ENCODE measurements at regions not wholly inside any gene's neighbourhood (a gene's known extent, or its start where the extent isn't known, plus 50 kb on each side); places are given as distances from the start of the nearest gene placed in this dataset.

- DNase-seq (ENCODE audit: low read depth) = no peak
These were observed 78.7 kb upstream of the ATP2B2 start for GRCh38 chr3:10583798-10584708.

DNA sequence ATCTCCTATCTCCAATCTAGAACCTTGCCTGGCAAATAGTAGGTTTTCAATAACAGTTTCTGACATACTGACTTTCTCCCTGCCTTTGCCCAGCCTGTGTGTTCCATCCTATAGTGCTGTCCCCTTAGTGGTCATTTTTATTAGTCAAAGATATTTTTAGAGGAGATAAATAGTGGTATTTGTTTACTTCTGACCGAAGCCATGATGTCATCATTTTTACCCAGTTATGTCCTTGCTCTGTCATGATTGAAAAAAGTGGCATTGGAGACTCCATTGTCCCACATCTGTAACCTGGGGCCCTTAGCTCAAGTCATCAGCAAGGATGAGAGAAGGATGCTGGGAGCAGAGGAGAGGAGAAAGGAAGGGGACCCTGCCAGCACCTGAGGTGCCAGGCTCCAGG lies 80.6 kb upstream of the ATP2B2 start:
- DNase-seq (ENCODE audit: low read depth) = no peak

GRCh38 chr3:10594915-10595314 lies 89.5 kb upstream of the ATP2B2 start:
- no peak for DNase-seq (ENCODE audit: low read depth)

DNA sequence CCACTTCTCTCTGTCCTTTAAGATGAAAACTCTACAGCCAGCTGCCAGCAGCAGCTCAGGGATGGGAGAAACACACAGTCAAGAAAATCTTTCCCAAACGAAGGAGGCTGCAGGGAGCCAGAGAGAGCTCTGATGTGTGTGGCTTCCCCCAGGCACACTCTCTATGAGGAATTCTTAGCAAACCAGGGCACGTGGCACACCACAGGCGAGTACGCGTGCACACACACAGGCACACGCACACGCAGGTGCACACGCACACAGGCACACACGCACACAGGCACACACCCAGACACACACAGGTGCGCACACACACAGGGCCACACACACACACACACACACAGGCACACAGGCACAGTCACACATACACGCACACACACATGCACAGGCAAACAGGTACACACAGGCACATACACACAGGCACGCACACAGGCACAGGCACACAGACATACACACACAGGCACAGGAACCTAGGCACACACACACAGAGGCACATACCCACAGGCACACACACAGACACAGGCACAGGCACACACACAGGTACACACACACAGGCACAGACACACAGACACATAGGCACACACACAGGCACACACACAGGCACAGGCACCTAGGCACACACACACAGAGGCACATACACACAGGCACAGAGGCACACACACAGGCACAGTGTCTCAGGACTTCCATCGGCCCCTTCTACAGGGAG lies 91.5 kb upstream of the ATP2B2 start:
- no peak for DNase-seq (ENCODE audit: low read depth)

GRCh38 chr3:10597733-10598132 lies 92.3 kb upstream of the ATP2B2 start:
- no peak for DNase-seq (ENCODE audit: low read depth)

DNA sequence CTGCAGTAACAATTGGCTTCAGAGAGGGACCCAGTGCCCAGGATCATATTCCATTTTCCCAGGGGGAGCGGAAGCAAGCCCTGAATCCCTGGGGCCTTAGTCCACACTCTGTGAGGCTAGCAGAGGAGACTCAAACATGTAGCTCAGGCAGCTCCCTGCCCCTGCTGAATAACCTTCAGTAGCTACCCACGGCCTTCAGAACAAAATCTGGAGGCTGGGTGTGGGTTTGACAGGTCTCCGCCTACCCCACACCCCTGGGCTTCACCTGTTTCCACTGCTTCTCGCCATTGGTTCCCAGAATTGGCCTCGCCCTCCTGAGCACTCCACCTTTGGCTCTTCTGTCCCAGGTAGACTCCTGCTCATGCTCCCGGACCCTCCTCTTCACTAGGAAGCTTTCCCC lies 93.6 kb upstream of the ATP2B2 start:
- DNase-seq (ENCODE audit: low read depth) = no peak

DNA sequence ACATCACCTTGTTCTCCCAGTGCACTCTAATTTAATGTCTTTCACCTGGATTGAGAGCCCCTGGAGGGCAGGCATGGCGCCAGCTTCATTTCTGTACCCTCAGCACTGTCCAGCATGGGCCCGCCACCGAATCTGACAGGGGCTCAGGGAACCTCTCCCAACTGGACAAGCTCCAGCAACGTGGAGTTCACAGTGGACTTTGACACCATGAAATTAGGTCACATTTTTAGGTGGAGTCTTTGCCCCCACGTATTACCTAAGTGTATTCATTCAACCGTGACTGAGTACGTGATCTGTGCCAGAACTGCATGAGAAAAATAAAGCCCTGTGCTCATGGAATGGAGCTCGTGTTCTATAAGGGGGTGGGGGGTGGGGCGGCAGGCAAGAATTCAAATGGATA lies 94.1 kb upstream of the ATP2B2 start:
- no peak for DNase-seq (ENCODE audit: low read depth)

DNA sequence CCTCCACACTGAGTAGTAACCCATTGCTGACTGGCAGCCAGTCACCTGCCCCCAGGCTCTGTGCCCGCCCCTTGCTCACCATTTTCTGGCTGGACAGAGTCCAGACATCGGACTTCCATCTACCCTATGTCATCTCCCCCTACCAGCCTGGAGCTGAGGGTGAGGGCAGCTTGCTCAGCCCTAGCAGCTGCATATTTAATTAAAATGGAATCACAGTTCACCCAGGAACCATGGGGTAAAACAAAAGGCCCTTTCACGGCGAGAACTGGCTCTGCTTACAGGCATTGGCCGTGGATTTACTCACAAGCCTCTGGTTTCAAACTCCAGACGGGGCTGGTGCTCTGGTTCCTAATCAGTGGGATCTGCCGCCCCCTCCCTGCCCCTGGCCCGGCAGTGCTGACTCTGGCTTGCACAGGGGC lies 94.9 kb upstream of the ATP2B2 start:
- no peak for DNase-seq (ENCODE audit: low read depth)

DNA sequence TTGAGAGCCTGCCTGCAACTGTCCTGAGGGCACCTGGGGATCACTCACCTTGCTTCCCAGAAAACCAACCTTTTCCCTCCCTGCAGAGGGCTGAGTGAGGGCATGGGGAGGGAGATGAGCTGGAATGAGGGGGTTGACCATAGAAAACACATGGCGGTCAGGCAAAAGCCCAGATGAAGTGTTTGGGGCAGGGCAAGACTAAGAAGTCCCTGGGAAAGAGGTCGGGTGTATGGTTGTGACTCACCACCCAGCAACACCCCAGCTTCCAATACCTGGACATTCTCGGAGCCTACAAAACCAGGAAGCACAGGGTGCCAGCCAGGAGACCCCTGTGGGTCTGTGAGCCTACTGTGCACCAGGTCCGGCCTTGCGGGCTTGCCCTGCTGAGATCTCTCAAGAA lies 95.3 kb upstream of the ATP2B2 start:
- no peak for DNase-seq (ENCODE audit: low read depth)

DNA sequence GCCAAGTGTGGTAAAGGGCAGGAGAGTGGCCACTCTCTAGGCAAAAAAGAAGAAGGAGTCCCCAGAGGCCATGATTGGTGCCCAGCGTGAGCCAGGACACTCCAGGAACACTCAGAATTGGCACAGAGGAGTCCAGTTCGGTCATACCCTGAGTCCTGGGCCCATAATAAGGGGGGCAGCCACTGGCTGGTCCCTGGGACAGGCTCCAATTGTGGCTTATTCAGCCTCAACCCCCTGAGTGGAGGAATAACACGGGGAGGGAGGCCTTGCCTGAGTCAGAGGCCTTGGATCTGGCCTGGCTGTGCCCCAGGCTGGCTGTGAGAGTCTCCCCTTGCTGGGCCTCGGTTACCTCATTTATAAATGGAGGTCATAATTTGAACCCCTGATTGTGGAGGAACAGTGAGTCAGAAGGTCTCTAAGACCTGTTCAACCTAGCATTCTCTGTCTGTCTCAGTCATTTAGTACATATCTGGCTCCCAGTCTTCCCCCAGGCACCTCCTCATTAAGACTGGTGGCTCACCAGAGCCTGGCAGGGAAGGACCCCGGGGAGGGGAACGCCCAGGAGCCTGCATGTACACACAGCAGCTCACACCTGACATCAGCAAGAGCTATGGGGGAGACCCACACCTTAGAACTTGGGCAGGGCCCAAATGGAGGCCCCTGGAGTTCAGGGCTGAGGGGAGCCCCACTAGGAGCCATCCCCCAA lies 95.9 kb upstream of the ATP2B2 start:
- DNase-seq (ENCODE audit: low read depth) = no peak

DNA sequence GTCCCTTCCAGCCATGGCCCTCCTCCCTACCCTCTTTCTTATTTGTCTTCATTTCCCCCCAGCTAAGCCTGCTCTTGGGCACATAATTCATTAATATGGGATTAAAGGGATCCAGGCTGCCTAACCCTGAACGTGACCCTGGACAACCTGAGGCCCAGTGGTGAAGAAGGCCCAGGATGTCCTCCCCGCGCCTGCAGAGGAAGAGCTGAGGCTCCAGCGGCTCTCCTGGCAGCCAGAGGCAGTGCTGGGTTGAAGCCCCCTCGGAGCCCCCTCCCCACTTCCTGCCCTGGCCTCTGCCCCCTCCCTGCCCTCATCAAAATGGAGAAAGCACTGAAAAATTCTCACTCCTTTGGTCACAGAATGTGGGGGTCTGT lies 96.5 kb upstream of the ATP2B2 start:
- DNase-seq (ENCODE audit: low read depth) = no peak

- DNase-seq (ENCODE audit: low read depth) = no peak
These were observed 96.9 kb upstream of the ATP2B2 start for GRCh38 chr3:10602271-10602670.

- DNase-seq (ENCODE audit: low read depth) = no peak
These were observed 97.7 kb upstream of the ATP2B2 start for GRCh38 chr3:10602769-10603768.

- no peak for DNase-seq (ENCODE audit: low read depth)
These were observed 103.7 kb upstream of the ATP2B2 start for GRCh38 chr3:10609134-10609533.

DNA sequence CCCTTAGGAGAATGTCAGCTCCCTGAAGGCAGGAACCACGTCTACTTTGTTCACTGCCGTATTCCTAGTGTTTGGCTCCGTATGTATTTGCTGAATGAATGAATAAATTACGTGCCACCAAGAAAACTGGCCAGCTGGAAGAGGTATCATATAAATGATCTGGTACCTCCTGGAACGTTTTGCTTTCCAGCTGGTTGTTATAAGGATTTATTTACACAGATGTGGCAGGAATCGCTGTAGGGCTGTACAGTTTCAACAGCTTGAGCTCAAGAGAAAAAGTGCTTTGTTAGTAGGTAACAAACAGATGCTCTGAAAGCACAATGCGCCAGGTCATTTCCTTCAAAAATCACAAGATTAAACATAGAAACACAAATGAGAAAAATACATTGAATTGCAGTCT lies 108.8 kb upstream of the ATP2B2 start:
- DNase-seq (ENCODE audit: low read depth) = no peak

DNA sequence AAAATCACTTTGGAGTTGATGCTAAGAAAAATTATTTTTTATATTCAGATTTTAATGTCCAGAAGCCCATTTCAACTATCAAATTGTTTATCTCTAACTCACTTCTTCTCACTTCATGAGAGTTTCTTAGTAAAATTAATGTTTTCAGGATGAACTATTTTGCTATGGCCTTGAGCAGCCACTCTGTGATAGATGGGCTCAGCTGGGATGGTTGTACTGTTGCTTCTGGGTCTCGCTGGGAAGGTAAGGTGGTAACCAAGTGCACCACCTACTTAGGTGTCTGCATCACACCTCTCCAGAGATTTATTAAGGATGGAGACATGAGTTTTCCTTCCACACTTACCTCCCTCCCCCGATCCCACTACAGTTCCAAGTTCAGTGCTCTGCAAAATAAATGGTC lies 110.3 kb upstream of the ATP2B2 start:
- DNase-seq (ENCODE audit: low read depth) = no peak

DNA sequence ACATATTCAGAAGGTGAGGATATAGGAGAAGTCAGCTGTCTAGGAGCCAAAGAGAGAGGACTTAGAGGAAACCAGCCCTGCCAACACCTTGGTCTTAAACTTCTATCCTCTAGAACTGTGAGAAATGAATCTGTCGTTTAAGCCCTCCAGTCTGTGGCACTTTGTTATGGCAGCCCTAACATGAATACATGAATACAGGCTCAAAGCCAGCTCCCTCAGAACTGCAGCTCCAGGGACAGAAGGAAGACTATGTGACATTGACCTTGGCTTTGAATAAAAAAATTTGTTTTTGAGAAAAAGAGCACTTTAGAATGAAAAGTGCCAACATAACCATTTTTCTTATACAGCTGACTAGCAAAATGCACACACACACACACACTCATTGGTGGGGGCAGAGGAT lies 110.9 kb upstream of the ATP2B2 start:
- no peak for DNase-seq (ENCODE audit: low read depth)

DNA sequence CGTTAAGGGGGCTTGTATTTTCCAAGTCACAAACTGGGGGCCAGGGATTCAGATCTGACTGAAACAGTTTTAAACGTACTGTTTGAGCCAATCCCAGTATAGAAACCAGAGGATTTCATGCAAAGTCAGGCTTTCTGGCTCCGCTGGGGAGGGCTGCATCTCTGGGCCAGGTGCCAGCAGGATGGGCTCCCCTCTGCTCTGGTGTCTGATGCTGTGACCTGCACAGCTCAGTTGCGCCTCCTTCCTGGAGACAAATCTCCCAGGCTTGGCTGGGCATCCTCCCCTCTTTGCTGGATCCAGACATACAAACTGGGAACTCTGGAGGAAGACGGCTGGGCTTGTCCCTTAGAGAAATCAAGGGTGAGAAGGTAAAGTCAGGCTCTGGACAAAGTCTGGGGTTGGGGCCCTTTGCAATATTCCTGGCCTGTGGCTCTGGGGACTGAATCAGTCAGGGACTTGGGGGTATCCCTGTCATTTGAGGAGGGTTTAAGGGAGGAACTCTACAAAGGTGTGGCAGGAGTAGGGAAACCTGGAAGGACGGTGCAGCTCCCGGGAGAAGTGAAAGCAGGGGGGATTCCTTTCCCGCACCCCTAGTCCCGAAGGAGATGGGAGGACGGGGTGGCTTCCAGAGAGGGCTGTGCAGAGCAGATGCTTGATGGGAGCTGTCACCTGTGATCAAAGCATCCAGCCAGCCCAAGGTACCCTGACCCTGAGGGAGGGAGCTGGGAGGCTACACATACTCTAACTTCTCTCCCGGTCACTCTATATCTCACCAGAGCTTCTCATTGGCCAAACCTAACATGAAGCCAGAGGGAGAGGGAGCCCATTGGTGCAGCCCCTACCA lies 114.8 kb upstream of the ATP2B2 start:
- DNase-seq (ENCODE audit: low read depth) = no peak

DNA sequence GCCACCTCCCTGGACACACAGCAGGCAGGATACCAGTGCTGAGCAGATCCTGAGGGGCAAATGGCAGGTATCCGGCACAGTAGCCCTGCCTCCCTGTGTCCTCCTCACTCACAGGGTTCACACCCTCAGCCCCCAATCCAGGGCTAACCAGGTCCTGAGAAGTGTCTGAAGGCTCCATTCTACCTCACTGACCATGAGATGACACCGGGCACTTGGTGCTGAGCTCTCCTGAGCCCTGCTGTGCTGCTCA lies 115.4 kb upstream of the ATP2B2 start:
- no peak for DNase-seq (ENCODE audit: low read depth)

- DNase-seq (ENCODE audit: low read depth) = no peak
These were observed 118.3 kb upstream of the ATP2B2 start for GRCh38 chr3:10623578-10624275.

Data from fibroblast of gingiva (primary cell).